Endothelial cell of hepatic sinusoid (primary cell): ENCODE measurements at regions not wholly inside any gene's neighbourhood (a gene's known extent, or its start where the extent isn't known, plus 50 kb on each side); places are given as distances from the start of the nearest gene placed in this dataset.
"Not testable (repeated sequence)": the region's sequence is repeated elsewhere in the genome, so short reads cannot be mapped to it uniquely, and the experiment has no call there.

ENCODE experiments used
- in situ Hi-C: cut with HindIII; loops from 2 replicates; pipeline ENCODE4 v1.10.0; 2017; ENCODE audit warnings: low sequenced_read_pairs

DNA sequence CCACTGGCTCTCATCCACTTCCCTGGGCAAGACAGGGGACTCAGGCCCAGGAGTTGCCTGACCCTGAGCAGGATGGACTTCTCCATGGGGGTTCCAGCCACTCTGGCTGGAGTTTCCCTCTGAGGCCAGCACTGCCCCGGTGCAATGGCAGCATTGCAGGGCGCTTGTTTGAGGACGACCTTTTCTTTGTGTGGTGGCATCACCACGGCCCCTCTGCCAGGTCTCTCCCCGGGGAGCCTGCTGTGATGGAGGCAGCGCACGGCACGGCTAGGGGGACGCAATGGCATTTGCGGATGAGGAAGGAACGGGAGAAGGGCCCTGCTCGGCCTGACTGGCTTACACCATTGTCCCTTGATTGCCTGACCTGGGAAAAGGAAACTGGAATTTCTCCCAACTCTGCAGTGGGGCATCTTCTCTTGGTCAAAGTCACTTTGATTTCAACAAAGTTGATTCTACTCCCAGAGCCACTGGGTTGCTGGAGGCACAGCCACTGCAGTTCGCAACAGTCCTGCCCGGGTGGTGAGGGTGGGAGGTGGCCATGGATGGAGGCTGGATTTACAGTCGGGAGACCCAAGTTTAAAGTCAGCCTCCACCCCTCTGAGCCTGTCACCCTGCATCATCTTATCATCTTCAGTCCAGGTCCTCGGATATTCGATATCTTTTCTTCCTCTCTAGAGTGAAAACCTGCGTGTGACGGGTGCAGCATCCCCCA is 82.9 kb upstream of the ZNF469 start:
- in situ Hi-C loops: loop anchor here (5.0 to 10.0 kb wide), 3 partner anchors 55 to 325 kb away; no protein-coding TSS in a partner anchor

DNA sequence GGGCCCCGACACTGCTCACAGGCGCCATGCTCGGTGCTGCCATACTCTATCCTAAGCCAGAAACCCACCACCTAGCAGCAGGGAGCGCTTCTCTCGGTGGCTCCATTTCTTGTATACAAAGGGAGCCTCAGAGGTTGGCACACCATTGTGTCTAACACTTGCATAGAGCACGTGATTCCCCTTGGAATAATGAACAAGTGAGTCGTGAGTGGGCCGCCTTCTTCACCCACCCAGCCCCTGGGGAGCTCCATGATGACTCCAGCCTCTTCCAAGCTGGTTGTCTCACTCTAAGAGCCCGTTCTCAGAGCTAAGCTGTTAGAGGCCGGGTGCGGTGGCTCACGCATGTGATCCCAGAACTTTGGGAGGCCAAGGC is 82.3 kb upstream of the ZNF469 start:
- in situ Hi-C loops: no loop called here

DNA sequence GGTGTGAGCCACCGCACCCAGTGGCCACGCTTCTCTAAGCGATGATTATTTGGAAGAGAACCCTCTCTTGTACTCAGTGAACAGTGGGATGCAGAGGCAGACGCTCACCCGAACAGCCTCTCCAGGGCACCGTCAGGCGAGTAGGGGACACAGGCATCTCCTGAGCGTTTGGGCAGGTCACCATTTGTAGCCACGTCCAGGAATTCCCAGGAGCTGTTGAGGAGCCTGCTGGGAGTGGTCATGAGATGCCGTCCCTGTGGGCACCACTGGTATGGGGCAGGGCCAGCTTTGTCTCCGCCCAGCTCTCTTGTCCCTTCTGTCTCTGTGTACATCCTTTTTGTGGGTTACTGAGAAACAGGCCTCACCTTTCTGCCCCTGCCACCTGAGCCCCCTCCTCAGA is 81.3 kb upstream of the ZNF469 start:
- in situ Hi-C loops: no loop called here

DNA sequence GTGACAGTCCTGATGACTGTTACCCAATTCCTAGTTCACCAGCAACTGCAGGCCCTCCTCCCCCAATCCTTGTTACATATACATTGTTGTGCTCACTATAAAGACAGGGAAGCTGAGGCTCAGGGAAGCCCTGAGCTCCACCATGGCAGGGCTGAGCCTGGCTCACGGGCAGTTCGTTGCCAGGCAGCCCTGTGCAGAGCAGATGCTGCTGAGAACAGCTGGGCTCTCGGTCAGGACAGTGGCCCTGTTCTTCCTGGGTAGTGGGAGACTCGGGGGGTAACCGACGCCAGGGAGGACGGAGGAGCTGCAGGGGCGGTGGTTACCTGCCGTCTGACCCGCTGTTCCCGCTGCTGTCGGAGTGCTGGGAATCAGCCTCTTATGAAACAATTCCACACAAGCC is 80.9 kb upstream of the ZNF469 start:
- in situ Hi-C loops: no loop called here

DNA sequence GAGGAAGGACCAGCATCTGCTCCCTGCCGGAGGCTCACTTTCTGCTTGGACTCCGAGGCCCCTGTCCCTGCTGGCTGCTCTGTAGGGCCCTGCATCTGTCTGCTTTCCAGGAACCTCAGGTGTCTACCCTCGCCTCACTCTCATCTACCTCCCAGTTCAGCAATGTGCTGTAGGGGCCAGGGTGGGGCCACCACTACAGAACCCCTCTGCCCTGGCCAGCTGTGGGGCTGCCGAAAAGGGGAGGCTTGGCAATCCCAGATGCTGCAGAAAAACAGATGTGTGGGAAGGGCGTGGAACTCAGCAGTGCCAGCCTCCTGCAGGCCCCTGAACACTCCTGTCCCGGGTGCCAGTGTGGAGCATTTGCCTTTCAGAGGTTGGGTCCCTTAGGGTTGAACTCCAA is 80.1 kb upstream of the ZNF469 start:
- in situ Hi-C loops: no loop called here

DNA sequence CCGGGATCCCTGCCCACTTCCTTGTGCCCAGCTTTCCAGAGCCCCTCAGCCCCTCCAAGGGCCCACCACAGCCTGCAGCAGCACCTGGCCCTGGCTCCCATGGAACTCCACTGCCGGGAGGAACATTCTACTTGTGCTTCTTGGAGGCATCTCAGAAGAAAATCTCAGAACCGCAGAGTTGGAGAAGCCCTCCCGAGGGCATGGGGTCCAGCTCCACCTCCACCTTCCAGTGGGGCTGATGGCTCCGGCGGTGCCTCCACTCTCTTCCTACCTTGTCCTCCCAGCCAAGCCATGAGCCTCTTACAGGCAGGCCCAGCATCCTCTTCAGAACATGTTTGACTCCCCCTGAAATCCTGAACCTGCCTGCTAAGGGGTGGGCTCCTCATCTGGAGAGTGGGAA is 79.4 kb upstream of the ZNF469 start:
- in situ Hi-C loops: no loop called here

DNA sequence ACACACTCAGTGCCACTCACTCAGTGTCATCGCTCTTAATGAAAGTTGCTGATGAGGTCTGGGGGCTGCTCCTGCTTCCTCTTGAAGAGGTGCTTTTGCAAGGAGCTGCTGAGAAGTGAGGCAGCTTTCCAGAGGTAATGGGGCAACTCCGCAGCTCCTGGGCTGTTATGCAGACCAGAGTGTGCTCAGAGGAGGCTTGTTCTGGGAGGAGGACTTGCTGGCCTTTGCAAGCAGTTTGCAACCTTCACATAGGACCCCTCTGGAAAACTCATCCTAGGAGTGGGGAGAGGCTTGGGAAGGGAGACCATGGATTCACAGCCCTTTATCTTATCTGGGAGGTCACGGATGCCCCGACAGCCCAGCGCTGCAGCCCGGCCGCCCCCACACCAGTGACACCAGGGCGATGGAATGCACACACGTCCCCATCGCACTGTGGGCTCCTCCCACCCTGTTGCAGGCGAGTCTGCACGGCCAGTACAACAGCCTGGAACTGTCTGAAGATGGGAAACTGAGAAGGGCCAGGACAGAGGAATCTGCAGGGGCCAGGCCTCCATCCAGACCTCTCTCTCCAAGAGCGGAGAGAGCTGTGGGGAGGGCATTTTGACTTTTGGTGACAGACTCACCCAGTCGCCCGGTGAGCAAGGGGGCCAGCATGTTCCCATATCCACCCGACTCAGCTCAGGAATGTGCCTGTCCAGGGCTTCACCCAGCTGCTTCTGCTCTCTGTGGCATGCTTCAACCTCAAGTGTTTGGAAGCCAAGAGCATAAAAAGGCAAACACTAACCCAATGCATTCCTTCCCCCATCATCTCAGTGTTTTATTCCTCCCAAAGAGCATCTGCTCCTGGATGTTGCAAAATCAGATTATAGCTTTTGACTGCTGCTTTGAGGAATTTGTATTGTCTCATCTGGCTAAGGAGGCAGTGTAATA is 78.6 kb upstream of the ZNF469 start:
- in situ Hi-C loops: no loop called here

DNA sequence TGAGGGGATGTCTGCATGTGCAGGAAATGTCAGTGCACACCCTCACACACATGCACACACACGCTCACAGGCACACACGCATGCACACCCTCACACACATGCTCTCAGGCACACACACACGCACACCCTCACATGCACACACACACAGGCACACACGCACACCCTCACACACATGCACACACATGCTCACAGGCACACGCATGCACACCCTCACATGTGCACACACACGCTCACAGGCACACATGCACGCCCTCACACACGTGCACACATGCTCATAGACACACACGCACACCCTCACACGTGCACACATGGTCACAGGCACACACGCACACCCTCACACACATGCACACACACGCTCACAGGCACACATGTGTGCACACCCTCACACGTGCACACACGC is 77.6 kb upstream of the ZNF469 start:
- in situ Hi-C loops: no loop called here

DNA sequence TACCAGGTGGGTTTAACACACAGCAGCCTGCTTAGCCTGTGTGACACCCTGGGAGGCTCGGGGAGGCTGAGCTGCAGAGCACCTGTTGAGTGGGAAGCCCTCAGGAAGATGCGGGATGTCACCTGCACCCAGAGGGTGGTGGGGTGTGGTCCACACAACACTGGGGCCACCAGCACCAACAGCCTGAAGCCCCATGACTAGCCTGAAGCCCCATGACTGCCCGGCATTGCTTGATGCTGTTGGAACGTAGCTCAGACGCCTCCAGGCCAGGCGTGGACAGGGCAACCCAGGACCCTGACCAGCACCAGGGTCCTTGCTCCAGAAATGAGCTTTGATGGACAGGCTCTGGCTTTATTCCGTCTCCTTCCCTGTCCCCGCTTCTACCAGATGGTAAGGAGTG is 76.3 kb upstream of the ZNF469 start:
- in situ Hi-C loops: no loop called here

DNA sequence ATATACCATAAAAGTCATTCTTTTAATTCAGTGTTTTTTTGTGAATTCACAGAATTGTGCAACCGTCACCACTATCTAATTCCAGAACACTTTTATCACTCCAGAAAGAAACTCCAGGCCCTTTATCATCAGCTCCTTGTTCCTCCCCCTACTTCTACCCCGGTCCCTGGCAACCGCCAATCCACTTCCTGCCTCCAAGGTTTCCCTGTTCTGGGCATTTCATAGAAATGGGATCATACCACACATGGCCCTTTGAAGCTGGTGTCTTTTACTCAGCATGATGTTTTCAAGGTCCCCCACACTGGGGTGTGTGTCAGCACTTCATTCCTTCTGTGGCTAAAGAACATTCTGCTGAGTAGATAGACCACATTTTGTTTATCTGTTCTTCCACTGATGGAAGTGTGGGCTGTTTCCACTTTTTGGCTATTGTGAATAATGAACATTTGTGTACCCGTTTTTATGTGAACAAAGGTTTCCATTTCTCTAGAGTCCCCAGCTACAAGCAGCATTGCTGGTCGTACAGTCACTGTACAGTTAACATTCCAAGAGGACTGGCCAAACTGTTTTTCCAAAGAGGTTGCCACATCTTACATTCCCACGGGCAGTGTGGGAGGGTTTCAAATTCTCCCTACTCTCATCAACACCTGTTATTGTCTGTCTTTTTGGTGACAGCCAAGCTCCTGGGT is 75.8 kb upstream of the ZNF469 start:
- in situ Hi-C loops: no loop called here

DNA sequence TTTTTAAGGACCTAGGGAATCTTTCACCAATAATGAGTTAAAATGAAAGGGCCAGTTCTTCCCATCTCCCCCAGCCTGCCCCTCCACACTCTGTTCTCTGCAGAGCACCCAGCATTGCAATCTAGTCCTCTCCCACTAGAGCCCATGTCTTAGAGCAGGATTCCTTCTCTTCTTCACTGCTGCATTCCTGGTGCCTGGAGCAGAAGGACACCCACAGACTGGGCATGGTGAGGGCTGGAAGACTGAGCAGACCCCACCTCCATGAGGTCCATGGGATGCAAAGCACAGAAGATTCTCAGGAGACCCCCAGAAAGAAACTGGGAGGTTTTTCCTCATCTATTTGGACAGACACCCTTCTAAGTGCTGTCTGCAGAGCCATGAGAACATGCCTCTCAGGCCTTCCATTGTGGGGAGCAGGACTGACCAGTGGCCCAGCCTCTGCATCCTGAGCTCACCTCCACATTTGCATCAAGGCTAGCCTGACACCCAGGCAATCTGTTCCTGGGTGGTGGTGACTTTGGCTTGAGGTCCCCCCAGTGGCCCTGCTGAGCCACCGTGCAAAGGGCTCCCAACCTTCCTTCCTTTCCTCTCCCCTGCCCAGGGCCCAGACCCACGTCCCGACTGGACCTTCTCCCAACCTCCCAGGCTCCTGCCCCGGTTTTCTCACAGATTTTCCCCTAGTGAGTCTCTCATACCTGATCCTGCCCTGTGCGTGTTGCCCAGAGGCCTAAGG is 74.2 kb upstream of the ZNF469 start:
- in situ Hi-C loops: no loop called here

DNA sequence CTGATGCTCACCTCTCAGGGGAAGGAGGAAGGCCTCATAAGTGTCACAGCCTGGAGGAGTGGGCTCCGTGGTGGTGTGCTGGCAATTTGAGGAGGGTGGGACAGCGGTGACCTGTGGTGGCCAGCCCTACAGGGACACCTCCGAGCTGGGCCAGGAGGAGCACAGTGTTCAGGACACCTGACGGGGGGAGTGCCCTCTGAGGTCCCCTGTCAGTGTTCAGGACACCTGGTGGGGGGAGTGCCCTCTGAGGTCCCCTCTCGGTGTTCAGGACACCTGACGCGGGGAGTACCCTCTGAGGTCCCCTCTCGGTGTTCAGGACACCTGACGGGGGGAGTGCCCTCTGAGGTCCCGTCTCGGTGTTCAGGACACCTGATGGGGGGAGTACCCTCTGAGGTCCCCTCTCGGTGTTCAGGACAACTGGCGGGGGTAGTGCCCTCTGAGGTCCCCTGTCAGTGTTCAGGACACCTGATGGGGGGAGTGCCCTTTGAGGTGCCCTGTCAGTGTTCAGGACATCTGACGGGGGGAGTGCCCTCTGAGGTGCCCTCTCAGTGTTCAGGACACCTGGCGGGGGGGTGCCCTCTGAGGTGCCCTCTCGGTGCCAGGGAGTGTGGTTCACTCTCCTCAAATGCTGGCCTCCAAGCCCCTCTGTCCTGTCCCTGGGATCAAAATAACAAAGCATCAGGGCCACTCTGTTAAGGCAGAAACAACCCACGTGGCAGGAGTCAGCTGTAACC is 73.4 kb upstream of the ZNF469 start:
- in situ Hi-C loops: no loop called here

DNA sequence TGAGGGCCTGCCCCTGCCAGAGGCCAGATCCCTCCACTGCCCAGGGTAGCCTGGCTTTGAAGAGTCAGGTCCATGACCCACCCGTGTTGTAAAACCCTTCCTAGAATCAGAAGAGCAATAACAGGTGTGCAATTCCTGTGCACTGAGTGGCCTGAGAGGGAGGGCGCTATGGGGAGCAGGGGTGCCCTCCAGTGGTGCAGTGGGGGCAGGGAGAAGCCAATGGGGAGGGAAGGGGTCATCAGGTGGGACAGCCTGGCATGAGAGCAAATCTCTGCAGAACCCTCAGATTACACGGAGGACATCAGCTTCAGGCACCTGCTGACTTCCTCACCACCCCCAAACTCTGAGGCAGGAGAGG is 72.9 kb upstream of the ZNF469 start:
- in situ Hi-C loops: no loop called here

DNA sequence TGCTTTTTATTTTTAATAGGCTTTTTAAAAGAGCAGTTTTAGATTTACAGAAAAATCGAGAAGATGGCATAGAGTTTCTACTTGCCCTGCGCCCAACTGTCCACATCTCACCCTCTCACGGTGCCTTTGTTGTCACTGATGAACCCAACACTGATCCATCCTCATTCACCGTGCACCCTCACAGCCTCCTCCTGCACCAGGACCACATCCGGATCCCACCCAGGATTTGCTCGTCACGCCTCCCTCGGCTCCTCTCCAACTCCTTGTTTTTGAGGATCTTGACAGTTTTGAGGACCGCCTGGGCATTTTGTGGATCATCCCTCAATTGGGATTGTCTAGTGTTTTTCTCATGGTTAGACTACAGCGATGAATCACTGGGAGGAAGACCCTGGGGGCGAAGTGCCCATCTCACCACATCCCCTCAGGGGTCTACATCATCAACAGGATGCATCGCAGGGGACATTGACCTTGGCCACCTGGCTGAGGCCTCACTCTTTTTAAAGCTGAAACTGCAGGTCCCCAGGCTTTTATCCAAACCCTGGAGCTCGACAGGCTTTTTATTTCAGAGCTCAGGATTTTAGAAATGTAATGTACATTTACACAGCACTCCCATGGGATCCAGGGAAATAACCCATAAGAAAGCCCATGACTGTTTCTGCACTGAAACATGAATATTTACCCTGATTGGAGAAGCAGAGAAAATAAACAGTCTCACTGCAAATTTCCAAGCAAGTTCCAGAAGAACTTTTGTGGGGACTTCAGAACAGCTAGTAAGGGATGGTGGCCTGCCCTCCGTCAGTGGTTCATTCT is 71.8 kb upstream of the ZNF469 start:
- in situ Hi-C loops: no loop called here

DNA sequence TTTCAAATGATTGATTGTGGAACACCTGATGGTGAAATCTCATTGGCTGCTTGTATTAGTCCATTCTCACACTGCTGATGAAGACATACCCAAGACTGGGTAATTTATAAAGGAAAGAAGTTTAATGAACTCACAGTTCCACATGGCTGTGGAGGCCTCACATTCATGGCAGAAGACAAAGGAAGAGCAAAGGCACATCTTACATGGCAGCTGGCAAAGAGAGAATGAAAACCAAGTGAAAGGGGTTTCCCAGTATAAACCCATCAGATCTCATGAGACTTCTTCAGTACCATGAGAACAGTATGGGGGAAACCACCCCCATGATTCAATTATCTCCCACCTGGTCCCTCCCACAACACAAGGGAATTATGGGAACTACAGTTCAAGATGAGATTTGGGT is 70.9 kb upstream of the ZNF469 start:
- in situ Hi-C loops: not testable (repeated sequence)

DNA sequence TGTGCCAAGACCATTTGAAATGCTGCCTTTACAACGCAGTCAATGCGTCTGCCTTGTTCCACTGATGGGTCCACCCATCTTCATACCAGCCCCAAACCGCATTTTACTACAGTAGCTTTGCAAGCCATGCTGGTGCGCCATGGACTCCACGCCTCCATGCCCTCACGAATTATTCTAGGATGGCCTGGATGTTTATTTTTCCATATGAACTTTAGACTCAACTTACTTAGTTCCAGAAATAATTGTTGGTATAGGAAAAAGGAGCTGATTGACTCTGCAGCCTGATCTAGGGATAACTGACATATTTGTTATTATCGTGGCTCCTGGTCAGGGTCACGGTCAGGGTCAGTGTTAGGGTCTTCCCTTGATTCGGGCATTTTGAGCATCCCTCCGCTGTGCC is 70.0 kb upstream of the ZNF469 start:
- in situ Hi-C loops: no loop called here

DNA sequence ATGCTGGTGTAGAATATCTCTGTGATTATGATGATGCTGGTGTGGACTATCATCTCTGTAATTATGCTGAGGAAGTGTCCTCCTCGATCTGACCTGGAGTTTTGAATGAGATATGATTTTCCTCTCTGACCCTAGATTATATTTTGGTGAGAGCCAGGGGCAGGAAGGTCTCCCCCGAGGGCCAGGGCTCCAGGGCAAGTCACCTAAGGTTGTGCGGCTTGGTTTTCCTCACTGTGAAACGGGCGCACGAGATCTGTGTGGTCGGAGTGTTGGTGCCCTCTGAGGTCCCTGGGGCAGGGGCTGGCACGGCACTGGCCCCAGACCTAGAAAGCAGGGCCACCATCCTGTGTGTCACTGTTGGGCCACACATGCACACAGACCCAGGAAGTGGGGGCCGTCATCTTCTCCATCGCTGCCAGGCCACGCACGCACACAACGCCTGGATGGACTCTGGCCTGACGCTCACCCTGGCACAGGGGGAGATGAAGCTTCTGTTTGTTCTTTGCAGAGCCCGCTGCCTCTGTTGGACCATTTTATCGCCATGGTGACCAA is 67.7 kb upstream of the ZNF469 start:
- in situ Hi-C loops: no loop called here

DNA sequence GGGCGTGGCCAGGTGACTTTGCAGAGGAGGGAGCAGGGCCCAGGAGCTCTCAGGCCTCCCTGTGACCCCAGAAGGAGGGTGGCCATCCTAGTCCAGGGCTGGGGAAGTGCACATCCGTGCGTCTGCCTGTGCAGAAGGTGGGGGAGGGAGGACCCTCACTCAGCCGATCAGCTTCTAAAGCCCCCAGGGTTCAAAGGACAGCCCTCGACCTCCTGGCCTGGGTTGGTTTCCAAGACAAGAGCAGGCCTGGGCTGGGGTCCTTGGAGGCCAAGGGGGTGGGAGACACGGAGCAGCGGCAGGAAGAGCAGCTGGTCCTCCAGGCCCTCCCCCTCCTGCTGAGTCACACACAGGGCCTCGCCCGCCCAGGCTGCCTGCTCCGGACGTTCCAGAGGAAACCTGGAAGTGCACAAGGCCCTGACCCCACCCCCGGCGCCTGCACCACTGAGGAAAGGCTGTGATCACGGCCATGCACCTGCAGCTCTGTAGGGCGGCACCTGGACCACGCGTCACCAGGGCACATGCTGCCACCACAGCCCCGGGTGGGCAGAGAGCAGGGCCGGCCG is 67.1 kb upstream of the ZNF469 start:
- in situ Hi-C loops: no loop called here

DNA sequence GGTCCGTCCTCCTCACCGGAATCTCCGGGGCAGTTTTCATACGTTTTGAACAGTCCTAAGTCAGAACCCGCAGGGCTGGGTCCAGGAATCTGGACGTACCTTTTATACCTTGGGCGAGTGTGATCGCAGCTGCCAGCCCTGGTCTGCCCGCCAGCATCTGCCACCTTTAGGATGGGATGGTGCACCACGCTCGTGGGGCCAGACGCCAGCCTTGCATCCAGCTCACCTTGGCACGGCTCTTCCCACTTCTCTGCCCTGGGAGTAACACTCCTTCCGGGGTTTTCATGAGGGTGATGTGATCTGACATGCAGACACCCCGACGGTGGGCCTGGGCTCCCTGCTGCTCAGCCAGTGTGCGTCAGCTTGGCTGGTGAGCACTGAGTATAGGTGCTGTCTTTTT is 66.6 kb upstream of the ZNF469 start:
- in situ Hi-C loops: no loop called here
